ENCODE measurements at regions not wholly inside any gene's neighbourhood (a gene's known extent, or its start where the extent isn't known, plus 50 kb on each side); places are given as distances from the start of the nearest gene placed in this dataset.

GRCh38 chr11:39965701-39966100 is 1493.8 kb downstream of the LRRC4C start:
- Histone ChIP-seq H3K27ac (ENCODE audit: low read length) (no peak overlapping the region), H4K20me1 (ENCODE audit: insufficient read depth, low read length) (no peaks in the 10 kb centered on the region), H3K36me3 (replicated peaks; ENCODE audit: low read depth, low read length) (no peaks in the 10 kb centered on the region), H3K79me2 (ENCODE audit: low read length) (no peaks in the 10 kb centered on the region), H3K27me3 (ENCODE audit: low read depth, low read length) (no peaks in the 10 kb centered on the region), H2AFZ (ENCODE audit: low read depth, low read length) (no peak overlapping the region), H3K4me3 (ENCODE audit: low read length) (no peak overlapping the region), H3K9ac (ENCODE audit: low read length) (no peak overlapping the region), H3K9me3 (ENCODE audit: insufficient read depth, low read length) (no peaks in the 10 kb centered on the region), H3K4me1 (ENCODE audit: low read length) (no peaks in the 10 kb centered on the region), H3K4me2 (ENCODE audit: low read length) (no peak overlapping the region)
- no peak for TF ChIP-seq EZH2phosphoT487 (IDR thresholded peaks at IDR 0.05; ENCODE audit: low read depth)
- no peak for TF ChIP-seq CTCF (IDR thresholded peaks at IDR 0.05; ENCODE audit: low read depth, low read length)

DNA sequence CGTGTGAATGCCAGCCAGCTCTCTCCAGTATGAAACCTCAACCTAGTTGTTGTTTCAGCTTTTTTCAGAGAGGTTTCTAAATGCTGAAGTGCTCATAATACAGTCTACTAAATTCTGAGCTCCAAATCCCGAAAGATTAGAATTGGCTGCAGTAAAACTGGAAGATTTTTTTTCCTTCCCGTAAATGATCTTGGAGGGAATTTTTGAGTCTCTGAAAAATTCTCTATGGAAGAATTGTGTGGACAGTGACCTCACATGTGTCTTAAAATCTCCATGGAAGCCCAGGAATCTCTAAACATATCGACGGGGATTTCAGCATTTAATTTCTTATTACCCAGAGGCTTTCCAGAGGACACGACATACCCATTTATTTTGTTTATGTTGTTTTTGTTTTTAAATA is 1499.2 kb downstream of the LRRC4C start:
- Histone ChIP-seq H3K4me1 (ENCODE audit: low read length) (no peaks in the 10 kb centered on the region), H3K9ac (ENCODE audit: low read length) (no peak overlapping the region), H3K27me3 (ENCODE audit: low read depth, low read length) (no peaks in the 10 kb centered on the region), H3K27ac (ENCODE audit: low read length) (no peak overlapping the region), H3K4me2 (ENCODE audit: low read length) (no peak overlapping the region), H4K20me1 (ENCODE audit: insufficient read depth, low read length) (no peaks in the 10 kb centered on the region), H3K4me3 (ENCODE audit: low read length) (no peak overlapping the region), H3K9me3 (ENCODE audit: insufficient read depth, low read length) (no peaks in the 10 kb centered on the region), H3K79me2 (ENCODE audit: low read length) (no peaks in the 10 kb centered on the region), H3K36me3 (replicated peaks; ENCODE audit: low read depth, low read length) (no peaks in the 10 kb centered on the region), H2AFZ (ENCODE audit: low read depth, low read length) (no peak overlapping the region)
- TF ChIP-seq EZH2phosphoT487 (IDR thresholded peaks at IDR 0.05; ENCODE audit: low read depth), result no peak
- TF ChIP-seq CTCF (IDR thresholded peaks at IDR 0.05; ENCODE audit: low read depth, low read length), result no peak

DNA sequence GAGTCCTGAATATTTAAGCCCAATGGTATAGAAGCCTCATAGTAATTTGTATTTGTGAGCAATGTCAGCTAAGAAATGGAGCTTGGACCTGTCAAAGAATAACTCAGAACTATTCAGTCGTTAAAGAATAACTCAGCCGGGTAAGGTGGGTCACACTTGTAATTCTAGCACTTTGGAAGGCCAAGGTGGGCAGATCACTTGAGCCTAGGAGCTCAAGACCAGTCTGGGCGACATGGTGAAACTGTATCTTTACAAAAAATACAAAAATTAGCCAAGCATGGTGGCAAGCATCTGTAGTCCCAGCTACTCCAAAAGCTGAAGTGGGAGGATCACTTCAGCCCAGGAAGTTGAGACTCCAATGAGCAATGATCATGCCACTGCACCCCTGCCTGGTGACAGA is 1526.5 kb downstream of the LRRC4C start:
- H2AFZ ChIP-seq (ENCODE audit: low read depth, low read length), result no peak overlapping the region
- H3K9me3 ChIP-seq (ENCODE audit: insufficient read depth, low read length), result no peaks in the 10 kb centered on the region
- no peaks in the 10 kb centered on the region for H4K20me1 ChIP-seq (ENCODE audit: insufficient read depth, low read length)
- no peak for TF ChIP-seq EZH2phosphoT487 (IDR thresholded peaks at IDR 0.05; ENCODE audit: low read depth)
- no peak for TF ChIP-seq CTCF (IDR thresholded peaks at IDR 0.05; ENCODE audit: low read depth, low read length)
- no peak overlapping the region for H3K27ac ChIP-seq (ENCODE audit: low read length)
- no peaks in the 10 kb centered on the region for H3K4me1 ChIP-seq (ENCODE audit: low read length)
- no peaks in the 10 kb centered on the region for H3K27me3 ChIP-seq (ENCODE audit: low read depth, low read length)
- H3K36me3 ChIP-seq (replicated peaks; ENCODE audit: low read depth, low read length), result no peaks in the 10 kb centered on the region
- no peak overlapping the region for H3K4me3 ChIP-seq (ENCODE audit: low read length)
- no peaks in the 10 kb centered on the region for H3K79me2 ChIP-seq (ENCODE audit: low read length)
- H3K9ac ChIP-seq (ENCODE audit: low read length), result no peak overlapping the region
- no peak overlapping the region for H3K4me2 ChIP-seq (ENCODE audit: low read length)

- no peak overlapping the region for H3K9ac ChIP-seq (ENCODE audit: low read length)
- H3K4me1 ChIP-seq (ENCODE audit: low read length), result no peaks in the 10 kb centered on the region
- no peaks in the 10 kb centered on the region for H3K27me3 ChIP-seq (ENCODE audit: low read depth, low read length)
- no peak overlapping the region for H2AFZ ChIP-seq (ENCODE audit: low read depth, low read length)
- no peak overlapping the region for H3K4me2 ChIP-seq (ENCODE audit: low read length)
- no peaks in the 10 kb centered on the region for H4K20me1 ChIP-seq (ENCODE audit: insufficient read depth, low read length)
- 0 out of 2 replicates have a peak, but pooled peaks cover 7% of the 10 kb centered on the region for H3K9me3 ChIP-seq (ENCODE audit: insufficient read depth, low read length)
- H3K4me3 ChIP-seq (ENCODE audit: low read length), result no peak overlapping the region
- no peaks in the 10 kb centered on the region for H3K36me3 ChIP-seq (replicated peaks; ENCODE audit: low read depth, low read length)
- H3K79me2 ChIP-seq (ENCODE audit: low read length), result no peaks in the 10 kb centered on the region
- H3K27ac ChIP-seq (ENCODE audit: low read length), result no peak overlapping the region
- TF ChIP-seq EZH2phosphoT487 (IDR thresholded peaks at IDR 0.05; ENCODE audit: low read depth), result no peak
- no peak for TF ChIP-seq CTCF (IDR thresholded peaks at IDR 0.05; ENCODE audit: low read depth, low read length)
Observed at GRCh38 chr11:39917256-39917655, 1542.2 kb downstream of the LRRC4C start.
